ENCODE measurements at regions not wholly inside any gene's neighbourhood (a gene's known extent, or its start where the extent isn't known, plus 50 kb on each side); places are given as distances from the start of the nearest gene placed in this dataset.
A peak's percentile ranks its signal among the peaks of the same experiment; 100 is the strongest.

DNA sequence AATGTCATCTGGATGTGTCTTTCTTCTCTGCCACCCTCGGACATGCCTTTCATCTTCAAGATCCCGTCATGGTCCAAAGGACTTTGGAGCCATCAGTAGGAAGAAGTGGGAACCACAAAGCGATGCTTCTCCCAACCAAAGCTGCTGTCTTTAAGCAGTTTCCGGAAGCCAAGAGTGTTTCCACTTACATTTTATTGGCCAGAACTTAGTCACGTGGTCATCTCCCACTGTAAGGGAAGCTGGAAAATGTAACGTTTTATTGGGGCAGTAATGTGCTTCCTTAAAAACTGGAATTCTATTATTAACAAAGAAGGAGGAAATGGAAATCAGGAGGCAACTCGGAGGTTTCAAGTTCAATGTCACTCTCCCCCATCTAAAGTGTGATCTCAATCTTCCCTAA lies 170.8 kb downstream of the ATG4C start:
- TF ChIP-seq, protein P1, sequence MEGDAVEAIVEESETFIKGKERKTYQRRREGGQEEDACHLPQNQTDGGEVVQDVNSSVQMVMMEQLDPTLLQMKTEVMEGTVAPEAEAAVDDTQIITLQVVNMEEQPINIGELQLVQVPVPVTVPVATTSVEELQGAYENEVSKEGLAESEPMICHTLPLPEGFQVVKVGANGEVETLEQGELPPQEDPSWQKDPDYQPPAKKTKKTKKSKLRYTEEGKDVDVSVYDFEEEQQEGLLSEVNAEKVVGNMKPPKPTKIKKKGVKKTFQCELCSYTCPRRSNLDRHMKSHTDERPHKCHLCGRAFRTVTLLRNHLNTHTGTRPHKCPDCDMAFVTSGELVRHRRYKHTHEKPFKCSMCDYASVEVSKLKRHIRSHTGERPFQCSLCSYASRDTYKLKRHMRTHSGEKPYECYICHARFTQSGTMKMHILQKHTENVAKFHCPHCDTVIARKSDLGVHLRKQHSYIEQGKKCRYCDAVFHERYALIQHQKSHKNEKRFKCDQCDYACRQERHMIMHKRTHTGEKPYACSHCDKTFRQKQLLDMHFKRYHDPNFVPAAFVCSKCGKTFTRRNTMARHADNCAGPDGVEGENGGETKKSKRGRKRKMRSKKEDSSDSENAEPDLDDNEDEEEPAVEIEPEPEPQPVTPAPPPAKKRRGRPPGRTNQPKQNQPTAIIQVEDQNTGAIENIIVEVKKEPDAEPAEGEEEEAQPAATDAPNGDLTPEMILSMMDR (IDR thresholded peaks at IDR 0.05; ENCODE audit: insufficient read depth, low read length) = no peak
- H3K4me3 ChIP-seq (ENCODE audit: low read depth, low read length) = no peak overlapping the region
- DNase-seq (ENCODE audit: low read depth) = no peak

DNA sequence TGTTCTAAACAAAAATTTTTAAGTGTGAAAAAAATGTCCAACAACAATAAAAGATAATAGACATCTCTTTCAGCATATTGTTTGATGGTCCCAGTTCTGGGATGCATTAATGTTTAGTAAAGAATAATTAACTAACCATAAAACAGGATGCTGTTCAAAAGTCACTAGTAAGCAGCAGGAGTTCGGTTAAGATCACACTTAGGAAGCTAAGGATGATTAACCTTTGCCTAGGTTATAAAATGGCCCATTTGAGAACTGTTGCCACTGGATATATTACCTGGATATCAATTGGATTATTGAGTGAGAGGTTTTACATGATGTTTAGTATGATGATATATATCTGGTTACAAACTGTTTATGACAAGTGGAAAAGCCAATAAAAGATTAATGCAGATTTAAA lies 171.7 kb downstream of the ATG4C start:
- TF ChIP-seq, protein P1 (IDR thresholded peaks at IDR 0.05; ENCODE audit: insufficient read depth, low read length) = no peak
- no peak overlapping the region for H3K4me3 ChIP-seq (ENCODE audit: low read depth, low read length)
- no peak for DNase-seq (ENCODE audit: low read depth)

DNA sequence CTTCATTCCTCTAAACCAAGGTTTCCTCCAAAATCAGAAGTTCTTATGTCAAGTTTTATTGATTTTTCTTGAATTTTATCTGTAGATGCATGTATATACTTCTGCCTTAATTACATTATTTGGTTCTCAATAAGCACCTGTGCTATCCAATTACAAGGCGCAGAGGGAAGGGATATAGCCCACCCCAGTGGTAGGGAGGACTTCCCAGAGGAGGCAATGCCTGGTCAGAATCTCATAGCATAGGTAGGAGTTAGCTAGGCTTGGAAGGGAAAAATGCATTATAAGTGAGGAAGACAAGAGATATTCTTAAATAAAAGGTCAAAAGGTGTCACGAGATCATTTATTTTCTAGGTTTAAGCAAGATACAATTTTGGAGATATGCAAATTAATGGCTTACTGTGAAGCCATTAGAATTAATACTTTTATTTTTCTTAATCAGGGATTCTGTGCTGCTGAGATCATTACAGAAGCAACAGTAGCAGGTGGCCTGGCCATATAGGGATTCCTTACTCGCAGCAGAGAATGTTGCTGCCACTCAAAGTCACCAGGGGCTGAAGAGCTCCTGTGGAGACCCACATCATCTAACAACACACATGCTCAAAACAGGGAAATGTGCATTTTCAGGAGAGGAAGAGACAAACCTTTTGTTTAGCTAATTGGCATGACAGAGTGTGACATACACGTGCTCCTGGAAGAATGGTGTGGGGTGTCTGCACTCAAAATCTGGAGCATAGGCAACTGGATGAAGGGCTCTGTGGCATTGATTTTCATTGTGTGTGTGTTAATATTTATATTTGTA lies 178.3 kb downstream of the ATG4C start:
- H3K4me3 ChIP-seq (ENCODE audit: low read depth, low read length) = no peak overlapping the region
- DNase-seq (ENCODE audit: low read depth) = no peak
- TF ChIP-seq, protein P1 (IDR thresholded peaks at IDR 0.05; ENCODE audit: insufficient read depth, low read length) = no peak

GRCh38 chr1:62962901-62963776 lies 179.2 kb downstream of the ATG4C start:
- H3K4me3 ChIP-seq (ENCODE audit: low read depth, low read length) = no peak overlapping the region
- TF ChIP-seq, protein P1 (IDR thresholded peaks at IDR 0.05; ENCODE audit: insufficient read depth, low read length) = peak; percentile 60
- peak; percentile 50 for DNase-seq (ENCODE audit: low read depth)

DNA sequence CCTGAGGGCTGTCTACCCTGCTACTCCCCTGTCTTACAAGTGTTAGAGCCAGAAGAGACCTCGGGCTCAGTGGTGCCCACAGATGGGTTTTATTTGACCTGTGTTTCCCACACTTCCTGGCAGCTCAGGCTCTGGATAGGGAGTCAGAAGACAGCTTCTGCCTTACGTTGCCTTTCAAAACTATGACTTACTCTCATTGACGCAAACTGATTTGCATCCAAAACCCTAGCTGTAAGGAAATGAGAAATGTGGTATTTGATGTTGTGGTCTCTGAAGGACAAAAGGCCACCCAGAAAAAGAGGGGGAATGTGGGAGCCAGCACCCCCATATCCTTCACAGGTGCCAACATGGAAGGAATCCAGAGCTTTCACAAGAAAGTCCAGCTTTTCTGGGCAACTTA lies 180.2 kb downstream of the ATG4C start:
- DNase-seq (ENCODE audit: low read depth) = no peak
- H3K4me3 ChIP-seq (ENCODE audit: low read depth, low read length) = no peak overlapping the region
- TF ChIP-seq, protein P1 (IDR thresholded peaks at IDR 0.05; ENCODE audit: insufficient read depth, low read length) = no peak

- H3K4me3 ChIP-seq (ENCODE audit: low read depth, low read length) = no peak overlapping the region
- TF ChIP-seq, protein P1 (IDR thresholded peaks at IDR 0.05; ENCODE audit: insufficient read depth, low read length) = no peak
- DNase-seq (ENCODE audit: low read depth) = no peak
Measured at GRCh38 chr1:62967031-62967430, 183.1 kb downstream of the ATG4C start.

All from fibroblast of the aortic adventitia (primary cell).